ENCODE measurements at regions not wholly inside any gene's neighbourhood (a gene's known extent, or its start where the extent isn't known, plus 50 kb on each side); places are given as distances from the start of the nearest gene placed in this dataset.

DNA sequence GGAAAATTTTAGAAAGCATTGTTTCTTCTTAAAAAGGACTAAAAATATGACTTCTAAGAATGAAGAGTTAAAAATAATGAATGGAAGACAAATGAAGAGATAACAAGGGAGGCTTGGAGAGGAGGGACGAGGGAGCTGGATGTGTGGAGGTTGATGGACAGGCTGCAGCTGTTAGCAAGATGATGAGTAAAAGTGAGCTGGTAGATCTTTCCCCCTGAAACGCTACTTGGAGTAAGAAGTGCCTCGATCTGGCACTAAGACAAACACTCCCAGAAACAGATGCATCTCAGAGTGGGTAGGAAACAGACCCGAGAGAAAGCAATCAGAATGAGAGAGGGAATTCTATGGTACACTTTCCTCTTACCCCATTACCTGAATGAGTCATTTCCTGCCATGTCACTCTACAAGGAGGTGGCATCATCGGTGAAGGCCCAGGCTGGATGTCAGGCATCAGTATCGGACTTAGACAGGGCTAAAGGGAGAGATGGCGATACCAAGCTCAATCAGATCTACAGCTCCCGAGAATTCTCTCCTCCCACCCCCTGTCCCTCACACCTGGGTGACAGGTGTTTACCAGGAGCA, 154.1 kb upstream of the BMP2 start:
- no peak for DNase-seq (ENCODE audit: low spot score)

DNA sequence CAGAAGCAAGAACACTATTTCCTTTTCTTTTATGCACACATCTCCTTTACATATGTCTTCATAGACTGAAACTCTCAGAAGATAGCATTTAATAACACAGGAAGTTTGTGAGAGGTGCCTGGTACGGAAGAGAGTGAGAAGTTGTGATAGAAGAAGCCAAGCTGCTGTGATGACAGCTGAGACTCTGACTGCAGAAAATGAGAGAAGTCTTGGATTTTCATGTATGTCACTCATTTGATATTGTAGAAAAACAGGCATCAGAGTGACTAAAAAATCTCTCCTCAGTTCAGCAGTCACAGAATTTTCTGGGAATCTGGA, 154.9 kb upstream of the BMP2 start:
- no peak for DNase-seq (ENCODE audit: low spot score)

DNA sequence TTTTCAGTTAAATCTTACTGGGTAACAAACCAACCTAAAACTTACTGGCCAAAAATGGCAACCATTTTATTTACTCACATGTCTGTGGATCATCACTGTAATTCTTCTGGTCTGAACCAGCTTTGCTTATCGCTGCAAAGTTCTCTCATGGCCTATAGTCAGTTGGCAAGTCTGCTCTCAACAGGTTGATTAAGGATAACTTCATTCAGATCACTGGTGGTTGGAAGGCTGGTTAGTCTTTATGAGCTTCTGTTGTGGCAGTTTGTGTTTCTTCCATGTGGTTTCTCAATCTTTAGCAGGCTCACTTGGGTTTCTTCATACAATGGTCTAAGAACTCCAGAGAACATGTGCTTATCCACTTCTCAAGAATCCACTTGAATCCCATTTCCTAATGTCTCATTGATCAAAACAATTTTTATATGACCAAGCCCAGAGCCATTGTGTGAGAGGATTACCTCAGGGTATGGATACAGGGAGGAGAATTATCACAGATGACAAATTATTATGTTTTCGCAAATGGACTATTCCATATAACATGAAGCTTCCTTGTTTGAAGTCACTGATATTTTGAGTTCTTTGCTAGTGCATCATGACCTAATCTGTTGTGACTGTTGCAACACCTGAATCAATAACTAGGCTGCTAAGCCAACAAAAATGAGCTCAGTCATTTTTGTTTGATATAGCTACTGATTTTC, 155.4 kb upstream of the BMP2 start:
- peak; percentile 53 for DNase-seq (ENCODE audit: low spot score)

DNA sequence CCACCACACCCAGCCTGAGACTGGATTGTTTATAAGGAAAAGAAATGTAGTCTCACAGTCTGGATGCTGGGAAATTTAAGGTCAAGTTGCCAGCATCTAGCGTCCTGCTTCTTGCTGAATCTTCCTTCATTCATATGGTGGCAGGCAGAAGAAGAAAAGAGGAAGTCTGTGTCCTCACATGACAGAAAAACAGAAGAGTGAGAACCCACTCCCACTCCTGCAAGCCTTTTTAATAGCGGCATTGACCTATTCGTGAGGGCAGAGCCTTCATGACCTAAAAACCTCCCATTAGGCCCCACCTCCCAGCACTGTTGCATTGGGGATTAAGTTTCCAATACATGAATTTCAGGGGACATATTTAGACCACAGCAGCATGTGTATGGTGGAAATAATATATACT, 160.8 kb upstream of the BMP2 start:
- no peak for DNase-seq (ENCODE audit: low spot score)

DNA sequence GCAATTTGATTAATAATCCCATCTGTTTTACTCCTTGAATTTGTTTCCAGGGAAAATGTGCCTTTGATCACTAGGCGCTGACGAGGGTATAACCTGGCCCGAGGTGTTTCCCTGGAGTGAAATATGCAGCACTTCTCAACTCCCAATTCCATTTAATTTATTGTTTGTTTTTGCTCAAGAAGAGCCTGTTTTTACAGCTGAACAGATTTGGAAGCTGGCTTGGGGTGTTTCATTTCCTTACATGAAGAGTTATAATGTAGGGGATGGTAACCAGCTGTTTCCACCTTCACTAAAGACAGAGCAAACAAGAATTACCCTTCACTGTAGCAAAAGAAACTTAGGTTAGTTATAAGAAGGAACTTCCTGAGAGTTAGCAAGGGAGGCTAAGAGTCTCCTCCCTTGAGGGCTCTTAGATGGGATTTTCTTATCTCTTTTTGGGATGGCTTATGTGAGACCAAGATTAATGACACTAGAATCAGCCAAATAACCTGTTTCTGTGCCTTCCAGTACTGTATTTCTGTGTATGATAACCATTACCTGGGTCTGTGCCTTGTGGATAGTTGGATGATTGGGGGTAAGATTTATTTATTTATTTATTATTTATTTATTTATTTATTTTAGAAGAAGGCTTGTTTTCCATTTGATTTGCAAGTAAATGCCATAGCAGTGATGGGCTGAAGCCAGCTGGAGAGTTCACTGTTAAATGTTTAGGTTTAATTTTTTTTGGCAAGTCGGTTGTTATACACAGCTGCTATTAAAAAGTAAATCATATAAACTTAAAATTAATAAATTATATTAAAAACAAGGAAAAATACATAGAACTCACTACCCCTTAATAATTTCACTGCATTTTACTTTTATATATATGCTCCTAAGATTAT, 162.2 kb upstream of the BMP2 start:
- DNase-seq (ENCODE audit: low spot score): no peak

DNA sequence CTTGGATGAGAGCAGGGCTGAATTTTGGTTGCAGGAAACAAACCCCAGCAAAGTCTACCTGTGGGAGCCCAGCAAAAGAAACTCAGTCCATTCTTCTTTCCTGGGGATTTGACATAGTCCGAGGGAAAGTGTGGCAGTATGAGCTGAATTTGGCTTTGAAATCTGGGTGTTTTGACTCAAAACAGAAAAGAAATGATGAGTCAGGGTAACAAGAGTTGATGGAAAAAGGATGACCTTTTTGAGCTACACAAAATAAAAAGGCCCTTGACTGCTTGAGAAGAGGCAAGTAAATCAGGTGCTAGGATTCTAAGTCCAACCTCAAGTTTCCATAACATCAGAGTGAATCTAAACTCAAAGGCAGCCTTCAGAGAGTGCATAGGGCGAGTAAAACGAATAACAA, 163.3 kb upstream of the BMP2 start:
- DNase-seq (ENCODE audit: low spot score): no peak

DNA sequence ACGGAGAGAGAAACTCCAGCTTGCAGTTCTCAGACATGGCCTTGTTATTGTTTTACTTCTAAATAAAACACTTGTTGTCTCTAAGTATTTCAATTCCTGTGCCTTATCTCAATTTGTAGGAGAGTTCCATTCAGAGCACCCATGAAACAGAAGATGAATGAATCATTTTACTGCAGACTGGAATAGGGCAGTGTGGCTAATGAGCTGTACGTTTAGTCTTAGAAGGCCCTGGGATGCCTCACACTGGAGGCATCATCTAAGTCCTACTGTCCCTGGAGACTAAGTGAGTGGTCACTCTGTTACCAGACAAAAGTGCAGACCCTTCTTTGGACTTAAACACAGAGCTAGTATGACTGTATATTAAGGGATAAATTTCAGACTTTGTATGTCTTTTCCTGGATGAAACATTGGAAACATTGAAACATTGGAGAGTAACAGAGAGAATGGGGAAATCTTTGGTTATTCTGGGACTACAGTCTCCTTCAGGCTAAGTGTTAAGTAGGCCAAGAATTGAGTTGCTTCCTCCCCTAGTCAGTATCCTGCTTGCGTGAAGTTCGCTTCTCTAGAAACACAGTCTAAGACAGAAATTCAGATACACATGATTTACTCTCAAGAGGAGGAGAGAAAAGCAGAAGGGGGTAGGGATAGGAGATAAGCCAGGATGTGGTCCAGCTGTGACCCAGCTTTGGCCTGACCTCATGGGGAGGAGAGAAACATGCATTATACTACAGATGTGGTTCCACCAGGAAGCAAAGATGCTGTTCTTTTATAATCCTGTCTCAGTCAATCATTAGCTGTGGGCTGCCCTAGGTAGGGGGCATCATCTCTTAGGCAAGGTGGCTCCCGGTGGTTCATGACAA, 167.4 kb upstream of the BMP2 start:
- DNase-seq (ENCODE audit: low spot score): no peak

DNA sequence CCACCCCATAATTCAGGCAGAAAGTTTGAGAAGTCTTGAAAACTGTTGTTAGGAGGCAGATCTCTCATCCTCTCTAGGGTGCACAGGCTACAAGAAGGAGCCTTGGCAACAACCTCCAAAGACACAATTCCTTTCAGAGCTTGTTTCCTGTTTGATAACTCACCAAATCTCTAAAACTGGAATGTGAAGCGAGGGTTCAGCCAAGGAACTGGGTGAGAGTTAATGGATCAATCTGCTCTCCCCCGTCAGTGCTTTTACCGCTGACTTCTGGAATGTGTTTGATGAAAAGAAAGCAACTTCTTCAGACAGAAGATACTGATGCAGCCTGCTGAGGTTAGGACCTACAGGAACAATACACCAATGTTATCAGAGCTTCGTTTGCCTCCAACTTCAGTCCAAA, 171.8 kb upstream of the BMP2 start:
- DNase-seq (ENCODE audit: low spot score): no peak

DNA sequence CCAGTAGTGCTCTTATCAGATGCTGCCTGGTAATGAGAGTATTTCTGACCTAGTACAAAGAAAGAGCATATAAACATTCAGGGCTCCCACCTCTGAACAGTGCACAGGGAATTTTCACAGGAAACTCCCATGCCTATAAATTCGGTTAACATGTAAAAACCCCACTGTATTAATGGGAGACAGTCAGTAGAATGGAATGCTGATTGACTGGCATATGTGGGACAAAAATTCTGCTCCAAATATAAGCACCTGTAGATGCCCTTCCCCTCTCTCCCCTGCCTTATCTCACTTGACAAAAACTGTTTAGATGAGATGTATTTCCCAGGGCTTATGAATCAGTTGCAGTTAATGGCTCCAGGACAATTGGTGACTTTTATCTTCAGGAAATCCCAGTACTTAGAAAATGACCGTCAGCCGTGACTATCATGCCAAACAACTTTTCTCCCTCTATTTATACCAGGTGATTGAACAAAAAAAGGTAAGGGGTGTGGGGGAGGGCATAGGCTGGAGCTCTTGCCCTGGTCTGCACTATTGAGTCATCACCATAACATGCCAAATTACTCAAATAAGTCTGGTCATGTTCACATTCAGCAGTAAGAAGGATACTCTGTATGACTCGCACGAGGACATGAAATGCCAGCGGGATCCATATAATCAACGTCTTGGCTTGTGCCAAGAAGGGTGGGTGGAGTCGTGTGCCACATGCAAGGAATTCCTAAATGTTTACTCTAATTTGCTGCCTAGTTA, 176.4 kb upstream of the BMP2 start:
- DNase-seq (ENCODE audit: low spot score): no peak

DNA sequence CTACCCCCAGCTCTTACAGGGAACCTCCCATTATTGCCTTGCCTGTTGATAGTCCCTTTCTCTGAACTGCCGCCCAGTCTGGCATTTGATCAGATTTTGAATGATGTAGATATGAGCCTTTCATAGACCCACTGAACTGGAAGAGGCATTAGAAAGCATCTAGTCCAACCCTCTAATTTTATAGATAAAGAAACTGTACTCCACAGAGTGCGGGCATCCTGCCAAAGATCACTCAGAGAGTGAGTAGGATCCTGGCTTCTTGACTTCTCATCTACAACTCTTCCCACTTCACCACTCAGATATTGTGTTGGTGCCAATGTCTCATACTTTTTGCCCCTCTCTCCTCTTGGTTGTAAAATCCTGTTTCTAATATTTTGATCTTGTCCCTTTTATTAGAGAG, 179.2 kb upstream of the BMP2 start:
- DNase-seq (ENCODE audit: low spot score): no peak

DNA sequence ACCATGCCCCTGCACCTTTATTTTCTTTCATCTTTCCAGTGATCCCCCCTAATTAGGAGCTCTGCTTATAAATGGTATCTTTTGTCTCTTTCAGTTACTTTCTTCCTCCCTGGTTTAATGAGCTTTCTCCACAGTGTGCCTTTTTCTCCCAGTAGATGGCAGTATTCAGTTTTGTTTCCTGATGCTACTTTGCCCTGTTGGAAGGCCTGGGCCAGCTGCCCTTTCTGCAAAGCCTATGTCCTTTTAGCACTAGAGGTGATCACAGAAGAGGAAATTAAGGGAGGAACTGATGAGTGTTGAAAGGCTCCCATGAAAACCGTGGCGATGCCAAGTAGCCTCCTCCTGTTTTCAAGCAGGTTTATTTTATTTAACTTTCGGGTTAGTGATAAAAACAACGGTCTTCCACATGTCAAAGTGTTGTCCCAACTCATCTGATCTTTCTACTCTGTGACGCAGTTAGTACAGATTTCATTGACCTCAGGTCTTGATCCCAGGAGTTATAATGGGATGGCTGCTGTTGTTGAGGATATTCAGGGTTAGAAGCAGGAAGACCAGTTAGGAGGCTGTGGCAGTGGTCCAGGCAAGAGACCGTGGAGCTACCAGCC, 184.2 kb upstream of the BMP2 start:
- DNase-seq (ENCODE audit: low spot score): peak; percentile 66

DNA sequence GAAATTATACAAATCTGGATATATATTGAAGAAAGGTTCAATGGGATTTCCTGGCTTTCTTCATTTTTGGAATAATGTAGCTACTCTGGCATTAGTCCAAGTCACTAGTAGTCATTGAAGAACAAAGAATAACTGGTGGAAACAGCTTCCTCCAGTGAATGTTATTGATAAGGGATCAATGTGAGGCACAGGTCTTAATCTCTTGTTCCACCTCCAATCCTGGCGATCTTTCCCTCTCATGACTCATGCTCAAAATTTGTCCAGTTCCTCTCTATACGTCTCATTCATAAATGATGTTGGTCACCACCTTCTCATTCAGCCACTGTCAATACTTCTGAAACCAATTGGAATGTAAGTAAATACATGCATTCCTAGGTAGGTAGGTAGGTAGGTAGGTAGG, 185.0 kb upstream of the BMP2 start:
- no peak for DNase-seq (ENCODE audit: low spot score)

DNA sequence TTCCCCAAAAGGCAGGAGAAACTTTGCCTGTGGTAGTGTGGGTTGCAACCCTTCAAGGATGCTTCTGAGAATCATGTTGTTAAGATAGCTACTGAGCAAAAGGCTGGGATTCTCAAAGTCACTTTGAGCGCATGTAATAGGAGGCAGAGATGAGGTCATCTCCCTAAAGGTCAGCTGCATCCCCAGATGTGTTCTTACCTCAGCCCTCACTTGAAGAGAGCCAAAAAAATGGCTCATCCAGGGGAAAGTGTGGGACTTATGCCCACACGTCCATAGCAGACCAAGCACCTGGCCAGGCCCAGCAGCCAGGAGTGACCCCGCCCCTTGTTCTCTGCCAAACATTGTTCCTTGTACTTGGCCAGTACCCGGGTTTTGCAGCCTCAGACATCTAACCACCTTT, 187.0 kb upstream of the BMP2 start:
- DNase-seq (ENCODE audit: low spot score): no peak

DNA sequence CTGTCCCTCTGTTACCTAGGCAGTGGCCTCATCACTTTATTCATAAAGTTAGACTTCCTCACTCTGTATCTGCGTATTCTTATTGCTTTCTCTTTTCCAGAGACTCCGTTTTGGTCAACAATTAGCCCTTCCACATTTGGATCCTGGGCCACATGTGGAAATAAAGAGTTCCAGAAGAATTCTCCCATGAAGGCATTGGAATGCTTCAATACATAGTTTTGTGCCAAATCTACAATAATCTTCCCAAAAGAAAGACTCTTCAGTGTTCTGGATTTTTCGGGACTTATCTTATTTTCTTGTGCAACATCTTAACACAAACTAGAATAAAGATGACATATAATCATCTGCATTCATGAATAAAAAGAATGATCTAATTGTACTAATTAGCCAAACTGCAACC, 187.7 kb upstream of the BMP2 start:
- DNase-seq (ENCODE audit: low spot score): no peak

DNA sequence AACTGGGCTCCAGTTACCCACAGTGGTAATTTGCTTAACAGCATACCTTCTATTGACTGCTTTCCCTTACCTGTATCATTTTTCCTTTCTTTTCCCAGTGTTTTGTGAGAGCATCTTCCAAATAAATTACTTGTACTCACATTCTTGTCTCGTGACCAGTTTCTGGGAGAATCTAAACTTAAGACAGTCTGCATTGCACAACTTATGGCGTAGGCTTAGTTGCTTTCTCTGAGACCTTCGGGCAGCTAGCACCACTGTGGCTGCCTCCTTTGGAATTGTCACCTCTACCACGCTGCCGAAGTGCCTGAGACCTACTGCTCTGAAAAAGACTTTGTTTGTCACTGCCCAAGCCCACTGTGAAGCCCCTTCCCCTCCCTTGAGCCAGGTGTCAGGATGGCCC, 188.1 kb upstream of the BMP2 start:
- no peak for DNase-seq (ENCODE audit: low spot score)

DNA sequence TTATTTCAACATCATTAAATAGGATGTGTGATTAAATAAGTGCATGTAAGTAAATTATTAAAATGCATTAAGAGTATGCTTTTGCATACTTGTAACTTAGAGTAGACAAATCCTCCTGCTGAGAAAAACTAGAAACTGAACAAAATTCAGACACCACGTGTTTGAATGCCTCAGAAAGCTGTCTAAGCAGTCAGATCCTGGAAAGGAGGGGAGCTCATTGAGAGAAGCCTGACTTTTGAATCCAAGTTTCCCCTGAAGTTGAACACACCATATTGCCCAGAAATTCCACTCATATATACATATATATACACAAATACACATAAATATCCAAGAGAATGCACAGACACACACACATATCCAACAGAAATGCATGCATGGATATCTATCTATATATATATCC, 190.0 kb upstream of the BMP2 start:
- DNase-seq (ENCODE audit: low spot score): no peak

DNA sequence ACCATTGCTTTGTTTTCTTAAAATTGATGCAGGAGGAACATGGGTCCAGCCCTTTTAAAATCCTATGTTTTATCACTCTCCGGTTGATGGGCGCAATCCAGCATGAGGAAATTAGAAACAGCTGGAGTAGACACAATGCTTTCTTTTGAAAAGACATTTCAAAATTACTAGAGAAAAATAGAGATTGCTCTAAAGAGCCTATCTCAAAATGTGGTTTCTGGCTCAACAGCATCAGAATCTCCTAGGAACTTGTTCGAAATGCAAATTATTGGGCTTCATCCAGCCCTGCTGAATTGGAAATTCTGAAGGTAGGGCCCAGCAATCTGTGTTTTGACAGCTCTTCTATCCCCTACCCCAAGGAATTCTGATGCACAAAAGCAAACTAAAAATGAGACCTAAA, 190.8 kb upstream of the BMP2 start:
- no peak for DNase-seq (ENCODE audit: low spot score)

DNA sequence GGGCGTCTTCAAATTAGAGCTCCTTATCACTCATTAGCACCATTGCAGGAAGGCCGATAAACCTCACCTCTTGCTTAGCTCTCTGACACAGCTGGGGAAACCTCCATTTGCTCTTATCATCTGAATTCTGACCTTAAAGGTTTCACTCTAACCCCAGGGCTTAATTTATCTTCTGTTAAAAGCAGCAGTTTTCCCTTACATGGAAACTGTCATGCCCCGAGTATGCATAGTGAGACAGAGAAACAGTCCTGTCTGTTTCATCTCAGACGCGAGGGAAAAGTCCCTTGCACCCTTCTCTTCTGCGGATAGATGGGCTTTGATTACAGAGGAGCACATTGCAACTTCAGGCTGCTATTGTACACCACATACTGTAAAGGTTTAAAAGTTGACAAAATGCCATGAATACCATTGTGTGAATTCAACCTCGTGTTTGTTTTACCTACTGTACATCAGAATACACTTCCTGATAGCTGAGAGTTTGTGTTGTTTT, 191.5 kb upstream of the BMP2 start:
- no peak for DNase-seq (ENCODE audit: low spot score)

DNA sequence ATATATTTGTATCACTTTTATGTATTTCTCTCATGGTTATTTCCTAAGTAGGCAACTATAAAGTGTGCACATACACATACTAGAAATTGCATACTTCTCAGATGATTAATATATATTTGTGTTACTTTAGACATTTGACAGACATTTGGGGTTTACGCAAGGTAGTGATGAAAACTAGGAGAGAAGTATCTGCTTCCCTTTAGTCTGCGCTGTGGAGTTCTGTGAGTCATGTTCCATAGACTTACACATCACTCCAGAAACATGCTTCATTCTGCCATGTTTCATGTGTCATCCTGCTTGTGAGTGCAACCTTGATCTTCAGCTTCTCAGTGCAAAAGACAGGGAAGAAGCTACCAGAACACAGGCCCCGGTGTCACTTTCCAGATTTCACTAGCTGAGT, 200.7 kb upstream of the BMP2 start:
- DNase-seq (ENCODE audit: low spot score): no peak

DNA sequence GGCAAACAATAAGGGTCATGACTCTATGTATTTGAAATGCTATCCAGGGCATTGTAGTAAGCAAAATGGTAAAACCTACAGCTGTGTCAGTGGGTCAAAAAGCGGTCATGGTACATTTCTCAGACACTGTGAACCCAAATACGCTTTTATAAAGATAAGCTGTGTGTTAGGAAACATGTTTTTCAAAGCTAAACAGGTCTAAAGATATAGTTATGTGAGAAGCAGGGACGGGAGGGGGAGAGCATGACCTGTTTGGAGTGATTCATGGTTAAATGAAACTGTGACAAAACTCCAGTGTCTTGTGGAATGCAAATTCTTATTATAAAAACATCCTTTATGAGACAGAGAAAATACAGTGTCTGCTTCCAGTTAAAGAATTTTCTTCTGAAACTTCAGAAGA, 205.4 kb upstream of the BMP2 start:
- no peak for DNase-seq (ENCODE audit: low spot score)

DNA sequence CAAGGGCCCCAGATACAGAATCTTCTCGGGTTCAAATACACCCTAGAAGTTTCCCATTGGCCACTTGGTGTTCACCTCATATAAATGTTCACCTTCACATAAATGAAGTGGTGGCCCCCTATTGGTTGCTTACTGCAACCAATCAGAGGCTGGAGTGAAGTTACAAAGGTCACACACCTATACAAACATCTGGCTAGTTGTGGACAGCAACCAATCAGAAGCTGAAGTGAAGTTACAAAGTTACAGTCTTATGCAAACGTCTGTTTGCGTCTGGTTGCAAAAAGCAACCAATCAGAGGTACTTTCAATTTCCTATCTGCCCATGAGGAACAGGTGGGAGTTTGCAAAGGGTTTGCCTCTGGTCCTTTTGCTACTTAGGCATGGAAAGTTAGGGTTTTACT, 206.5 kb upstream of the BMP2 start:
- no peak for DNase-seq (ENCODE audit: low spot score)
